ENCODE measurements at regions not wholly inside any gene's neighbourhood (a gene's known extent, or its start where the extent isn't known, plus 50 kb on each side); places are given as distances from the start of the nearest gene placed in this dataset.

DNA sequence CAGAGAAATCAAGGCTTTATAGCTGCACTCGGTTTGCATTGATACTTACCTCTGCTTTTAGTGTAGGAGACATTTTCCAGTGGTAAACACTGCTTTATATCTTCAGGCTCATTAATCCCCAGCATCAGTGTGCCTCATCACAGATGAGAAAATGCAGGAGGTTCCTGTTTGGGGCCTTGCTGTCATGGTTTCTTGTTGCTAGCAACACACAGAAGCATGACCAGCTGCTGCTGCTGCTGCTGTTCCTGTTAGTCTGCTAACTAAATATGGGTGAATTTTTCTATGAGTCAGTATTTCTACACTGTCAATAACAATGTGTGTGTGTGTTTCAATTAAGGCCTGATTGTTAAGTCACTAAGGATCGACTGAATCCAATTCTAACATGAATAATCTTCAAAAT is 85.8 kb upstream of the RGS1 start:
- no peaks in the 10 kb centered on the region for H3K9me3 ChIP-seq (ENCODE audit: control extremely low read depth in 1 of 3, control insufficient read depth in 2 of 3, insufficient read depth in 1 of 3, low read length in 2 of 3)
- no peak overlapping the region for H3K4me3 Mint-ChIP-seq
- peak; percentile 44 for DNase-seq
- no peak overlapping the region for H2AFZ ChIP-seq (ENCODE audit: insufficient read depth, low read depth, low read length, poor library complexity, severe bottlenecking)
- peaks cover 0 to 2% (median 0%) of the 10 kb centered on the region in 4 experiments for H3K27me3 ChIP-seq (replicated peaks in 1 of 4; ENCODE audit: control extremely low read depth in 1 of 4, control insufficient read depth in 3 of 4, insufficient read depth in 4 of 4, low read length in 3 of 4)
- H3K4me1 ChIP-seq (ENCODE audit: control insufficient read depth in 2 of 2, insufficient read depth in 2 of 2, low read length in 2 of 2): no peaks in the 10 kb centered on the region
- POLR2A ChIA-PET: no interaction called here
- no peak overlapping the region for H3K27ac ChIP-seq (ENCODE audit: low read length in 2 of 2)
- peak; percentile 86 for ATAC-seq (ENCODE audit: low read depth)
- H3K27me3 Mint-ChIP-seq: no peaks in the 10 kb centered on the region
- intact Hi-C loops (cut with micrococcal nuclease): loop anchor here (5.0 kb wide), 1 partner anchor 93 kb away; no protein-coding TSS in a partner anchor
- H4K20me1 ChIP-seq (ENCODE audit: control insufficient read depth, insufficient read depth, low read length, poor library complexity, severe bottlenecking): no peaks in the 10 kb centered on the region
- no peak overlapping the region for H3K4me2 ChIP-seq (replicated peaks; ENCODE audit: low read depth, low read length, poor library complexity, severe bottlenecking)
- no peak overlapping the region for H3K9ac ChIP-seq (ENCODE audit: low read length)
- peak overlapping the region; percentile 18 for H3K27ac Mint-ChIP-seq
- H3K4me1 Mint-ChIP-seq: peaks cover 6% of the 10 kb centered on the region
- H3K36me3 ChIP-seq (replicated peaks in 1 of 2; ENCODE audit: control extremely low read depth in 1 of 2, control insufficient read depth in 1 of 2, extremely low read depth in 1 of 2, insufficient read depth in 2 of 2, low read length in 1 of 2): no peaks in the 10 kb centered on the region
- no peaks in the 10 kb centered on the region for H3K79me2 ChIP-seq (ENCODE audit: control insufficient read depth, insufficient read depth, low read length)
- no CpG with 5 or more reads among the region's 2 CpGs for WGBS (ENCODE audit: insufficient coverage)
- CTCF ChIA-PET: interaction anchor here (1.0 to 1.5 kb wide), 5 partner anchors 12 to 123 kb away, joined by 3 to 4 read pairs (median 3); no protein-coding TSS in a partner anchor
- TF ChIP-seq EZH2 (IDR thresholded peaks at IDR 0.05; ENCODE audit: borderline replicate concordance, insufficient read depth, low read depth, low read length, poor library complexity, severe bottlenecking): no peak
- TF ChIP-seq, protein P1, sequence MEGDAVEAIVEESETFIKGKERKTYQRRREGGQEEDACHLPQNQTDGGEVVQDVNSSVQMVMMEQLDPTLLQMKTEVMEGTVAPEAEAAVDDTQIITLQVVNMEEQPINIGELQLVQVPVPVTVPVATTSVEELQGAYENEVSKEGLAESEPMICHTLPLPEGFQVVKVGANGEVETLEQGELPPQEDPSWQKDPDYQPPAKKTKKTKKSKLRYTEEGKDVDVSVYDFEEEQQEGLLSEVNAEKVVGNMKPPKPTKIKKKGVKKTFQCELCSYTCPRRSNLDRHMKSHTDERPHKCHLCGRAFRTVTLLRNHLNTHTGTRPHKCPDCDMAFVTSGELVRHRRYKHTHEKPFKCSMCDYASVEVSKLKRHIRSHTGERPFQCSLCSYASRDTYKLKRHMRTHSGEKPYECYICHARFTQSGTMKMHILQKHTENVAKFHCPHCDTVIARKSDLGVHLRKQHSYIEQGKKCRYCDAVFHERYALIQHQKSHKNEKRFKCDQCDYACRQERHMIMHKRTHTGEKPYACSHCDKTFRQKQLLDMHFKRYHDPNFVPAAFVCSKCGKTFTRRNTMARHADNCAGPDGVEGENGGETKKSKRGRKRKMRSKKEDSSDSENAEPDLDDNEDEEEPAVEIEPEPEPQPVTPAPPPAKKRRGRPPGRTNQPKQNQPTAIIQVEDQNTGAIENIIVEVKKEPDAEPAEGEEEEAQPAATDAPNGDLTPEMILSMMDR (IDR thresholded peaks at IDR 0.05): no peak
- no peak overlapping the region for H3K4me3 ChIP-seq (ENCODE audit: control extremely low read depth in 1 of 5, extremely low read depth in 1 of 5, insufficient read depth in 1 of 5, low read depth in 2 of 5, low read length in 4 of 5)
- H3K9me3 Mint-ChIP-seq (ENCODE audit: insufficient read depth): no peaks in the 10 kb centered on the region

DNA sequence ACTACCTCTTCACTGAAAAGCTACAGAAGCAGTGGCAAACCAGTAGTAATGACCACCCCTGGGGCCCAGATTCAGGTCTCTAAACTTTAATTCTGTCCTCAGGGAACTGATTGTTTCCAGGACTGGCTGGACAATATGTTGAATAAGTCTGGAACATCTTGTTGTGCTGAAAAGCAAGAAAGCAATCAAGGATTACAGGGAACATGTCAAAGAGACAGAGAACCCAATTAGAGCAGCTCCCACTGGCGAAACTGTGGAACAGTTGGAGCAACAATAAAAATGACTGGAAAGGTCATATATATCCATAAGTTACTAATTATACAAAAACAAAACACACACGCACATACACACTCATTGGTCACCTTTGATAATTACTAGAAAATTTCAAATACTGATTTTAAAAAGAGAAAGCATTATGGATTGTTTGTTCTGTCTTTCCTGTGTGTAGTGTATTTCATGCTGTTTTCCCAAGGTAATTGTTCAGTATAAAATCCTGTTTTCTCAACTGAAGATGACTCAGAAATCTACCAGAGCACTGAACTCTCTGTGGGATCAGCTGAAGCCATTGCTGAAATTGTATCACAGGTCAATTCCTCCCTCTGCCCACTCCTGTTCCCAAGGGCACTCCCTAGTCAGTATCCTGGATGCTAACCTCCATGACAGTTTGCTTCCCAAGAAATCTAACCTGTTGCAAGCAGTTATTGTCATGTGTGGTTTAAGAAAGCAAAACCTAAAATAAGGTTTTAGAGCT is 83.6 kb upstream of the RGS1 start:
- ATAC-seq (ENCODE audit: low read depth): no peak
- Histone ChIP-seq H3K4me1 (ENCODE audit: control insufficient read depth in 2 of 2, insufficient read depth in 2 of 2, low read length in 2 of 2) (no peaks in the 10 kb centered on the region), H3K9ac (ENCODE audit: low read length) (no peak overlapping the region), H3K27me3 (replicated peaks in 1 of 4; ENCODE audit: control extremely low read depth in 1 of 4, control insufficient read depth in 3 of 4, insufficient read depth in 4 of 4, low read length in 3 of 4) (peaks cover 0 to 4% (median under 1%) of the 10 kb centered on the region in 4 experiments), H2AFZ (ENCODE audit: insufficient read depth, low read depth, low read length, poor library complexity, severe bottlenecking) (no peak overlapping the region), H3K4me3 (ENCODE audit: control extremely low read depth in 1 of 5, extremely low read depth in 1 of 5, insufficient read depth in 1 of 5, low read depth in 2 of 5, low read length in 4 of 5) (no peak overlapping the region), H3K4me2 (replicated peaks; ENCODE audit: low read depth, low read length, poor library complexity, severe bottlenecking) (no peak overlapping the region), H3K9me3 (ENCODE audit: control extremely low read depth in 1 of 3, control insufficient read depth in 2 of 3, insufficient read depth in 1 of 3, low read length in 2 of 3) (no peaks in the 10 kb centered on the region), H3K27ac (ENCODE audit: low read length in 2 of 2) (no peak overlapping the region), H3K79me2 (ENCODE audit: control insufficient read depth, insufficient read depth, low read length) (no peaks in the 10 kb centered on the region), H3K36me3 (replicated peaks in 1 of 2; ENCODE audit: control extremely low read depth in 1 of 2, control insufficient read depth in 1 of 2, extremely low read depth in 1 of 2, insufficient read depth in 2 of 2, low read length in 1 of 2) (no peaks in the 10 kb centered on the region), H4K20me1 (ENCODE audit: control insufficient read depth, insufficient read depth, low read length, poor library complexity, severe bottlenecking) (no peaks in the 10 kb centered on the region)
- Mint-ChIP-seq H3K27ac (no peak overlapping the region), H3K4me1 (peaks cover 6% of the 10 kb centered on the region), H3K9me3 (ENCODE audit: insufficient read depth) (no peaks in the 10 kb centered on the region), H3K27me3 (no peaks in the 10 kb centered on the region), H3K4me3 (no peak overlapping the region)
- intact Hi-C loops (cut with micrococcal nuclease): loop anchor here (5.0 kb wide), 1 partner anchor 90 kb away; no protein-coding TSS in a partner anchor
- DNase-seq: no peak
- no peak for TF ChIP-seq EZH2 (IDR thresholded peaks at IDR 0.05; ENCODE audit: borderline replicate concordance, insufficient read depth, low read depth, low read length, poor library complexity, severe bottlenecking)
- TF ChIP-seq, protein P1 (IDR thresholded peaks at IDR 0.05): no peak
- ChIA-PET POLR2A (no interaction called here), CTCF (interaction anchor here (1.0 to 1.6 kb wide), 5 partner anchors 15 to 315 kb away, joined by 3 to 6 read pairs (median 3); no protein-coding TSS in a partner anchor)
- WGBS (ENCODE audit: insufficient coverage): no CpG with 5 or more reads among the region's 2 CpGs

All from B cell (primary cell).